IMR-90 (cell line): ENCODE measurements at regions not wholly inside any gene's neighbourhood (a gene's known extent, or its start where the extent isn't known, plus 50 kb on each side); places are given as distances from the start of the nearest gene placed in this dataset.

ENCODE experiments used
- ATAC-seq: fragments of 200-7000 bp; cut with Tn5 transposase; 2 replicates; pipeline ENCODE4 v1.9.1; 2020; ENCODE audit warnings: low read depth, mild to moderate bottlenecking, moderate library complexity
- BruUV-seq: library from RNA; stranded (reverse); fragments of 400-500 nt; replicated peaks from 2 replicates; lab custom pipeline; 2021; lab: Mats Ljungman, UMichigan
- CTCF ChIA-PET: fragments of 300-600 bp; formaldehyde crosslinking; extraction: SDS; loops from one replicate; lab custom pipeline; 2021; ENCODE audit warnings: antibody characterized with exemption; lab: Yijun Ruan, JAX
- POLR2A ChIA-PET: fragments of 300-600 bp; sonication (Branson Sonifier 250); formaldehyde crosslinking; loops from one replicate; lab custom pipeline; 2022; ENCODE audit warnings: antibody characterized with exemption; ENCODE audit not compliant: unreplicated experiment; lab: Charles Lee
- DNase-seq: peaks from one replicate; pipeline ENCODE4 v3.0.0; 2013
- H2AFZ ChIP-seq: replicated peaks from 2 replicates; pipeline ENCODE3; 2013; ENCODE audit warnings: low read length, mild to moderate bottlenecking; ENCODE audit not compliant: poor library complexity
- H2AK5ac ChIP-seq: 2 replicates; pipeline ENCODE4 v1.6.1; 2013; ENCODE audit warnings: low read depth, low read length, inconsistent platforms
- H2AK9ac ChIP-seq: replicated peaks from 2 replicates; pipeline ENCODE3; 2013; ENCODE audit warnings: mild to moderate bottlenecking, low read depth, low read length, moderate library complexity; ENCODE audit not compliant: poor library complexity
- H2BK120ac ChIP-seq: 2 replicates; pipeline ENCODE4 v1.6.1; 2013; ENCODE audit warnings: low read depth, low read length, inconsistent platforms
- H2BK15ac ChIP-seq: 3 replicates; pipeline ENCODE4 v1.6.1; 2013; ENCODE audit warnings: low read depth, low read length, inconsistent platforms
- H2BK20ac ChIP-seq: 2 replicates; pipeline ENCODE4 v1.6.1; 2013; ENCODE audit warnings: low read depth, mild to moderate bottlenecking, inconsistent platforms, low read length, moderate library complexity
- H2BK5ac ChIP-seq: 2 replicates; pipeline ENCODE4 v1.6.1; 2013; ENCODE audit warnings: mild to moderate bottlenecking, low read depth, low read length, inconsistent platforms; ENCODE audit not compliant: poor library complexity, severe bottlenecking
- H3K14ac ChIP-seq: replicated peaks from 2 replicates; pipeline ENCODE4 v1.6.1; 2013; ENCODE audit warnings: low read depth, low read length, inconsistent platforms
- H3K18ac ChIP-seq: 2 replicates; pipeline ENCODE4 v1.6.1; 2013; ENCODE audit warnings: low read depth, low read length, control low read depth
- H3K23ac ChIP-seq: 2 replicates; pipeline ENCODE4 v1.6.1; 2013; ENCODE audit warnings: low read depth, low read length, inconsistent platforms
- H3K27ac ChIP-seq: 2 replicates; pipeline ENCODE4 v1.5.1; 2013; ENCODE audit warnings: mild to moderate bottlenecking, control low read depth, low read length; ENCODE audit not compliant: insufficient read depth
- H3K27me3 ChIP-seq: 2 replicates; pipeline ENCODE4 v1.6.1; 2013; ENCODE audit warnings: low read length; ENCODE audit not compliant: control insufficient read depth, insufficient read depth
- H3K36me3 ChIP-seq: 2 replicates; pipeline ENCODE4 v1.6.1; 2013; ENCODE audit warnings: low read length, mixed read lengths; ENCODE audit not compliant: control insufficient read depth, insufficient read depth
- H3K4ac ChIP-seq: 2 replicates; pipeline ENCODE4 v1.6.1; 2013; ENCODE audit warnings: low read depth, low read length, inconsistent platforms
- H3K4me1 ChIP-seq: 2 replicates; pipeline ENCODE4 v1.6.1; 2013; ENCODE audit warnings: low read length, mixed read lengths; ENCODE audit not compliant: control insufficient read depth, insufficient read depth
- H3K4me2 ChIP-seq: 2 replicates; pipeline ENCODE4 v1.6.1; 2013; ENCODE audit warnings: low read depth, mild to moderate bottlenecking, control low read depth, low read length, moderate library complexity
- H3K4me3 ChIP-seq: 2 replicates; pipeline ENCODE4 v1.5.1; 2013; ENCODE audit warnings: low read depth, mild to moderate bottlenecking, control low read depth, low read length, moderate library complexity; ENCODE audit not compliant: insufficient read depth
- H3K56ac ChIP-seq: 2 replicates; pipeline ENCODE4 v1.6.1; 2013; ENCODE audit warnings: low read length, inconsistent platforms; ENCODE audit not compliant: insufficient read depth; ENCODE audit errors: extremely low read depth
- H3K79me1 ChIP-seq, 2 experiments: 2 replicates each; pipeline ENCODE4 v1.6.1; 2013; ENCODE audit warnings: low read length in 2 of 2, inconsistent platforms in 1 of 2, low read depth in 1 of 2
- H3K9ac ChIP-seq: 2 replicates; pipeline ENCODE4 v1.6.1; 2013; ENCODE audit warnings: low read depth, low read length, control low read depth
- H3K9me1 ChIP-seq: 2 replicates; pipeline ENCODE4 v1.6.1; 2013; ENCODE audit warnings: low read length, inconsistent platforms; ENCODE audit not compliant: insufficient read depth
- H3K9me3 ChIP-seq: 2 replicates; pipeline ENCODE4 v1.6.1; 2013; ENCODE audit warnings: low read length; ENCODE audit not compliant: control insufficient read depth, insufficient read depth
- H4K20me1 ChIP-seq: 2 replicates; pipeline ENCODE4 v1.6.1; 2013; ENCODE audit warnings: low read length, inconsistent platforms; ENCODE audit not compliant: insufficient read depth
- H4K5ac ChIP-seq: 2 replicates; pipeline ENCODE4 v1.6.1; 2013; ENCODE audit warnings: mild to moderate bottlenecking, low read depth, low read length, control low read depth
- H4K8ac ChIP-seq, 2 experiments: 2 replicates each; pipeline ENCODE4 v1.6.1; 2013; ENCODE audit warnings: low read depth in 2 of 2, low read length in 2 of 2, control low read depth in 1 of 2, inconsistent platforms in 1 of 2
- H4K91ac ChIP-seq: 2 replicates; pipeline ENCODE4 v1.6.1; 2013; ENCODE audit warnings: low read depth, low read length, inconsistent platforms; ENCODE audit not compliant: insufficient read depth
- BHLHE40 ChIP-seq: fragments of 150-350 bp; IDR thresholded peaks from 2 replicates; pipeline ENCODE4 v1.6.1; 2016; ENCODE audit warnings: mild to moderate bottlenecking, low read depth, low read length
- CEBPB ChIP-seq: IDR thresholded peaks from 2 replicates; pipeline ENCODE4 v1.6.1; 2012; ENCODE audit warnings: low read depth, low read length, improper control_type of control experiment
- CHD1 ChIP-seq: IDR thresholded peaks from 2 replicates; pipeline ENCODE4 v1.6.1; 2012; ENCODE audit warnings: low read depth, low read length, improper control_type of control experiment
- FOS ChIP-seq: fragments of 150-350 bp; IDR thresholded peaks from 2 replicates; pipeline ENCODE4 v1.6.1; 2016; ENCODE audit warnings: low read depth, low read length
- MAFK ChIP-seq: IDR thresholded peaks from 2 replicates; pipeline ENCODE4 v1.6.1; 2012; ENCODE audit warnings: low read depth, low read length, improper control_type of control experiment
- MAZ ChIP-seq: IDR thresholded peaks from 2 replicates; pipeline ENCODE4 v1.6.1; 2012; ENCODE audit warnings: low read depth, mild to moderate bottlenecking, low read length, improper control_type of control experiment, moderate library complexity, borderline replicate concordance
- MXI1 ChIP-seq: IDR thresholded peaks from 2 replicates; pipeline ENCODE4 v1.6.1; 2012; ENCODE audit warnings: low read depth, mild to moderate bottlenecking, low read length, moderate library complexity, borderline replicate concordance
- NFE2L2 ChIP-seq: fragments of 150-350 bp; IDR thresholded peaks from 2 replicates; pipeline ENCODE4 v1.6.1; 2016; ENCODE audit warnings: low read depth, mild to moderate bottlenecking, low read length
- POLR2A ChIP-seq: IDR thresholded peaks from 2 replicates; pipeline ENCODE4 v1.6.1; 2012; ENCODE audit warnings: mild to moderate bottlenecking, low read depth, low read length
- RAD21 ChIP-seq: IDR thresholded peaks from 2 replicates; pipeline ENCODE4 v1.6.1; 2012; ENCODE audit warnings: low read length, improper control_type of control experiment
- RCOR1 ChIP-seq: IDR thresholded peaks from 2 replicates; pipeline ENCODE4 v1.6.1; 2012; ENCODE audit warnings: mild to moderate bottlenecking, low read length, improper control_type of control experiment; ENCODE audit not compliant: insufficient replicate concordance
- RFX5 ChIP-seq: IDR thresholded peaks from 2 replicates; pipeline ENCODE4 v1.8.0; 2012; ENCODE audit warnings: low read depth, mild to moderate bottlenecking, low read length, moderate library complexity
- SMC3 ChIP-seq: fragments of 150-350 bp; IDR thresholded peaks from 2 replicates; pipeline ENCODE4 v1.6.1; 2016; ENCODE audit warnings: low read depth, mild to moderate bottlenecking, antibody characterized with exemption, low read length, moderate library complexity
- WGBS, 2 experiments: methylation state at CpG; one replicate each; pipeline versions ENCODE4 v1.1.5 to v1.1.7; 2013; ENCODE audit warnings: missing lambda C conversion rate in 2 of 2; ENCODE audit not compliant: insufficient read length in 1 of 2; ENCODE audit errors: extremely low coverage in 2 of 2; 5-methylcytosine and 5-hydroxymethylcytosine counted together
- dilution Hi-C: fragments of 300-500 bp; cut with HindIII; formaldehyde crosslinking; loops from one replicate; pipeline ENCODE4 v1.14.3; 2018; ENCODE audit warnings: low sequenced_read_pairs; ENCODE audit not compliant: unreplicated experiment
- in situ Hi-C: fragments of 300-500 bp; cut with MboI; formaldehyde crosslinking; loops from 3 replicates; pipeline ENCODE4 v1.14.3; 2019; ENCODE audit warnings: low sequenced_read_pairs, inconsistent platforms, mixed read lengths
- intact Hi-C: fragments of 100-400 bp; cut with micrococcal nuclease; formaldehyde crosslinking; loops from 2 replicates; pipeline ENCODE4 v1.10.0; 2022
- TF ChIP-seq, protein P1 (sequence below): fragments of 150-350 bp; IDR thresholded peaks from 2 replicates; pipeline ENCODE4 v1.6.1; 2016; ENCODE audit warnings: low read depth, mild to moderate bottlenecking, low read length, moderate library complexity, borderline replicate concordance
- TF ChIP-seq, protein P2 (sequence below): fragments of 150-350 bp; IDR thresholded peaks from 2 replicates; pipeline ENCODE4 v1.6.1; 2017; ENCODE audit warnings: mild to moderate bottlenecking, antibody characterized with exemption, low read length, low read depth
- TF ChIP-seq, protein P3 (sequence below): conservative IDR thresholded peaks from 2 replicates; pipeline ENCODE4 v1.5.1; 2012; ENCODE audit warnings: mild to moderate bottlenecking, low read depth, low read length, improper control_type of control experiment

DNA sequence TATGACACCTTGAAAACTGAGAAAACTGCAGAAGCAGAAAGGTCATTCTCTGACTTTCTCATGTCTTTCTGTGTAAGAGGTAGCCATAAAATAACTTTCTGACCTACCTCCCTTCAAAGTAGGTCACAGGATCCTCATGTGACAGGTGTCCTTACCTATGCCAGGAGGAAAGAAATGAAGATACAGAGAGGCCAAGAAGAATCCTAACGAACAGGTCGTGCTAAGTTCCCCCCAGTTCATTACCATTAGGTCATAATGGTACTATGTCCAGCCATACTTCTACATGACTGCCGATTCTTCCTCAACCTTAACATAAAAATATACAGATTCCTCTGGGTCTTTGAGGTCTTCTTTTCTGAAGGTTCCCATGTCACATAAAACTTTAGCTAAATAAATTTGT lies 118.6 kb downstream of the FOXB1 start:
- Histone ChIP-seq H3K9me1 (no peaks in the 10 kb centered on the region), H3K79me1 (no peaks in the 10 kb centered on the region), H3K18ac (no peak overlapping the region), H3K9ac (no peak overlapping the region), H2BK120ac (no peak overlapping the region), H3K36me3 (no peaks in the 10 kb centered on the region), H3K4me1 (no peaks in the 10 kb centered on the region), H4K5ac (no peak overlapping the region), H2BK20ac (no peak overlapping the region), H3K4me3 (no peak overlapping the region), H2AK5ac (no peak overlapping the region), H3K4me2 (no peak overlapping the region), H4K8ac (no peak overlapping the region), H3K27me3 (peaks cover 28% of the 10 kb centered on the region), H3K4ac (no peak overlapping the region), H4K20me1 (no peaks in the 10 kb centered on the region), H2BK15ac (no peak overlapping the region), H2AFZ (no peak overlapping the region), H2AK9ac (no peak overlapping the region), H3K23ac (no peak overlapping the region), H3K9me3 (no peaks in the 10 kb centered on the region), H3K56ac (no peak overlapping the region), H4K91ac (no peak overlapping the region), H3K27ac (no peak overlapping the region), H2BK5ac (no peak overlapping the region), H3K14ac (no peak overlapping the region)
- in situ Hi-C loops (no loop called here), intact Hi-C loops (no loop called here), dilution Hi-C loops (no loop called here)
- no TSS peak for BruUV-seq
- TF ChIP-seq MAZ: no peak
- TF ChIP-seq MAFK: no peak
- TF ChIP-seq, protein P1, sequence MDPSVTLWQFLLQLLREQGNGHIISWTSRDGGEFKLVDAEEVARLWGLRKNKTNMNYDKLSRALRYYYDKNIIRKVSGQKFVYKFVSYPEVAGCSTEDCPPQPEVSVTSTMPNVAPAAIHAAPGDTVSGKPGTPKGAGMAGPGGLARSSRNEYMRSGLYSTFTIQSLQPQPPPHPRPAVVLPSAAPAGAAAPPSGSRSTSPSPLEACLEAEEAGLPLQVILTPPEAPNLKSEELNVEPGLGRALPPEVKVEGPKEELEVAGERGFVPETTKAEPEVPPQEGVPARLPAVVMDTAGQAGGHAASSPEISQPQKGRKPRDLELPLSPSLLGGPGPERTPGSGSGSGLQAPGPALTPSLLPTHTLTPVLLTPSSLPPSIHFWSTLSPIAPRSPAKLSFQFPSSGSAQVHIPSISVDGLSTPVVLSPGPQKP: no peak
- TF ChIP-seq, protein P2, sequence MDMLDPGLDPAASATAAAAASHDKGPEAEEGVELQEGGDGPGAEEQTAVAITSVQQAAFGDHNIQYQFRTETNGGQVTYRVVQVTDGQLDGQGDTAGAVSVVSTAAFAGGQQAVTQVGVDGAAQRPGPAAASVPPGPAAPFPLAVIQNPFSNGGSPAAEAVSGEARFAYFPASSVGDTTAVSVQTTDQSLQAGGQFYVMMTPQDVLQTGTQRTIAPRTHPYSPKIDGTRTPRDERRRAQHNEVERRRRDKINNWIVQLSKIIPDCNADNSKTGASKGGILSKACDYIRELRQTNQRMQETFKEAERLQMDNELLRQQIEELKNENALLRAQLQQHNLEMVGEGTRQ: no peak
- no peak for TF ChIP-seq SMC3
- TF ChIP-seq FOS: no peak
- TF ChIP-seq BHLHE40: no peak
- no peak for TF ChIP-seq CEBPB
- no peak for TF ChIP-seq NFE2L2
- no peak for TF ChIP-seq CHD1
- TF ChIP-seq RAD21: no peak
- TF ChIP-seq MXI1: no peak
- no peak for TF ChIP-seq RFX5
- no peak for TF ChIP-seq POLR2A
- TF ChIP-seq RCOR1: no peak
- TF ChIP-seq, protein P3, sequence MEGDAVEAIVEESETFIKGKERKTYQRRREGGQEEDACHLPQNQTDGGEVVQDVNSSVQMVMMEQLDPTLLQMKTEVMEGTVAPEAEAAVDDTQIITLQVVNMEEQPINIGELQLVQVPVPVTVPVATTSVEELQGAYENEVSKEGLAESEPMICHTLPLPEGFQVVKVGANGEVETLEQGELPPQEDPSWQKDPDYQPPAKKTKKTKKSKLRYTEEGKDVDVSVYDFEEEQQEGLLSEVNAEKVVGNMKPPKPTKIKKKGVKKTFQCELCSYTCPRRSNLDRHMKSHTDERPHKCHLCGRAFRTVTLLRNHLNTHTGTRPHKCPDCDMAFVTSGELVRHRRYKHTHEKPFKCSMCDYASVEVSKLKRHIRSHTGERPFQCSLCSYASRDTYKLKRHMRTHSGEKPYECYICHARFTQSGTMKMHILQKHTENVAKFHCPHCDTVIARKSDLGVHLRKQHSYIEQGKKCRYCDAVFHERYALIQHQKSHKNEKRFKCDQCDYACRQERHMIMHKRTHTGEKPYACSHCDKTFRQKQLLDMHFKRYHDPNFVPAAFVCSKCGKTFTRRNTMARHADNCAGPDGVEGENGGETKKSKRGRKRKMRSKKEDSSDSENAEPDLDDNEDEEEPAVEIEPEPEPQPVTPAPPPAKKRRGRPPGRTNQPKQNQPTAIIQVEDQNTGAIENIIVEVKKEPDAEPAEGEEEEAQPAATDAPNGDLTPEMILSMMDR: no peak
- ATAC-seq (no peak), DNase-seq (no peak)
- ChIA-PET POLR2A (no interaction called here), CTCF (no interaction called here)
- 100% methylated on average over 1 of the region's 3 CpGs; no CpG with 5 or more reads in 1 of the 2 experiments for WGBS, 2 experiments
